C4-2B (cell line): ENCODE measurements at regions not wholly inside any gene's neighbourhood (a gene's known extent, or its start where the extent isn't known, plus 50 kb on each side); places are given as distances from the start of the nearest gene placed in this dataset.
"Not testable (repeated sequence)": the region's sequence is repeated elsewhere in the genome, so short reads cannot be mapped to it uniquely, and the experiment has no call there.

Experiments
- H3K27ac ChIP-seq: fragments of 450-650 bp; 2 replicates; pipeline ENCODE4 v1.5.1; 2017
- CTCF ChIP-seq: fragments of 450-650 bp; conservative IDR thresholded peaks from 2 replicates; pipeline ENCODE4 v1.5.1; 2017; ENCODE audit warnings: mild to moderate bottlenecking
- ZFX ChIP-seq: fragments of 450-650 bp; IDR thresholded peaks from 2 replicates; pipeline ENCODE4 v1.6.1; 2017

GRCh38 chr18:78495550-78495949, 484.1 kb upstream of the SALL3 start:
- H3K27ac ChIP-seq, result no peak overlapping the region
- TF ChIP-seq CTCF (no peak), ZFX (no peak)

GRCh38 chr18:78496079-78496478, 483.5 kb upstream of the SALL3 start:
- H3K27ac ChIP-seq, result no peak overlapping the region
- TF ChIP-seq CTCF (no peak), ZFX (no peak)

- H3K27ac ChIP-seq, result no peak overlapping the region
- no peak for TF ChIP-seq ZFX
These were observed 482.0 kb upstream of the SALL3 start for GRCh38 chr18:78497641-78498040.

- no peak overlapping the region for H3K27ac ChIP-seq
- TF ChIP-seq ZFX, result no peak
- TF ChIP-seq CTCF, result no peak
These were observed 480.0 kb upstream of the SALL3 start for GRCh38 chr18:78499586-78499985.

GRCh38 chr18:78501251-78501650, 478.4 kb upstream of the SALL3 start:
- no peak overlapping the region for H3K27ac ChIP-seq
- TF ChIP-seq CTCF (no peak), ZFX (no peak)

GRCh38 chr18:78503129-78503528, 476.5 kb upstream of the SALL3 start:
- TF ChIP-seq CTCF, result no peak
- no peak for TF ChIP-seq ZFX
- H3K27ac ChIP-seq, result no peak overlapping the region

GRCh38 chr18:78505851-78506461, 473.7 kb upstream of the SALL3 start:
- TF ChIP-seq CTCF, result no peak
- no peak for TF ChIP-seq ZFX
- H3K27ac ChIP-seq, result no peak overlapping the region

GRCh38 chr18:78507217-78507616, 472.4 kb upstream of the SALL3 start:
- H3K27ac ChIP-seq, result no peak overlapping the region
- TF ChIP-seq ZFX (no peak), CTCF (no peak)

GRCh38 chr18:78508228-78508824, 471.3 kb upstream of the SALL3 start:
- H3K27ac ChIP-seq, result not testable (repeated sequence)
